ENCODE measurements at regions not wholly inside any gene's neighbourhood (a gene's known extent, or its start where the extent isn't known, plus 50 kb on each side); places are given as distances from the start of the nearest gene placed in this dataset.

DNA sequence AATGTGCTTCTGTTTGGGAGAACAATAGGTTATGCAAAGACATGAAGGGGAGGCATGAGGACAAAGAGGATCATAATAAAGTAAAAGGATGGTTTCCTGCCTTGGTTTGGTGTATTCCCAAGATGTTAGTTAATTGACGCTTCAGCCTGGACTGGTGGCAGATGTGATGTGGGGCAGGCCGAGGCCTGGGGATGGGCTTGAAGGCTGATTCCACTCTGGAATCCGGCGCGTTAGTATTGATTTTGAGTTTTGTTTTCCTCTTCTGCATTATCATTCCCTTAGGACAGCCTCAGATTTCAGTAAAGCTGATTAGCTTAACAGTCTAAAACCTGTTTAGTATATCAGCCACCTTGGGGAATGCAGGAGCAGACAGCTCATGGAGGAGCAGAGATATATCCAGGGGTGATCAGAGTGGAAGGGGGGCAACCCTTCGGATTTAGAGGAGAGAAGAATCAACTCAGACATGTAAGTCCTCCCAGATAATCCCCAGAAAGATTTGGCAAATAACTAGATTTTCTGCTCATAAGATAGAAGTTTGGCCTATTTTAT is 159.8 kb upstream of the MTPN start:
- TF ChIP-seq CTCF (IDR thresholded peaks at IDR 0.05; ENCODE audit: insufficient read depth, low read length, poor library complexity, severe bottlenecking) (no peak), EZH2phosphoT487 (conservative IDR thresholded peaks at IDR 0.05; ENCODE audit: low read length) (no peak)
